G401.6 (cell line): ENCODE measurements at regions not wholly inside any gene's neighbourhood (a gene's known extent, or its start where the extent isn't known, plus 50 kb on each side); places are given as distances from the start of the nearest gene placed in this dataset.

Experiments used
- FAIRE-seq: peaks from 2 replicates; lab custom pipeline; 2012; peaks lifted over from hg19 to GRCh38; lab: Jason Lieb, UNC

DNA sequence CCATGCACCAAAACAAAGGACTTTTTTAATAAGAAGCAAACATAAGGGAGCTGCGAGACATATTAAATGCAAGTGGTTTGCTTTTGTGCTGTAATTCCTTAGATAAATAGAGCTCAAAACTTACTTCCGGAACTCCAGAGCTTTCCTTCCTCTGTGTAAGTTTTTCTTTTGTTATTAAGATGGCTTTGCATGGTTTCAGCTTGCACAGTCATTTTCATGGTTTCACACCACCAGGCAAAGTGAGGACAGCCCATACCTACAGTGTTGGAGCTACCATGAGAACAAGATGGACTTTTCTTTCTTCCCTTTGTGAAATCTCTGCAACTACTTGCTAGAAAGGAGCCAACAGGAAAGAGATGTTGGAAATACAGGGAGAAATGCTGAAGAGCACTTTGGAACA is 368.0 kb downstream of the SETD4 start:
- FAIRE-seq, result no peak

DNA sequence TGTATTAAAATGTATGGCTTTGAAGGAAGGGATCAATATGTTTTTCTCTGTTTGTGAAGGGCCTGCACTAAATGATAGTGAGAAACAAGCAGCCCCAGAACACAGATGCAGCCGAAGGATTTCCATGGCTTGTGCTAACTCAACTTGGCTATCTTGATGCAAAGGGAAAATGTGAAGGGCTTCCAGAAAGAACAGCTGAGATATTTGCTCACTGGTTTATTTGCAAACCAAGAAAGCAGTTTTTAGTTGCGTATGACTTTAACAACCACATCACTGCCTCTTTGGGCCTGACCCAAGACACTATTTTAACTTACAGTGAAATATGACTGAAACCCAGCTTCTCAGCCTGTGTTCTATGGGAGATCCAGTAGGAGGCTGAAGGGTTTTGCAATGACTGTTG is 369.9 kb downstream of the SETD4 start:
- FAIRE-seq, result no peak

DNA sequence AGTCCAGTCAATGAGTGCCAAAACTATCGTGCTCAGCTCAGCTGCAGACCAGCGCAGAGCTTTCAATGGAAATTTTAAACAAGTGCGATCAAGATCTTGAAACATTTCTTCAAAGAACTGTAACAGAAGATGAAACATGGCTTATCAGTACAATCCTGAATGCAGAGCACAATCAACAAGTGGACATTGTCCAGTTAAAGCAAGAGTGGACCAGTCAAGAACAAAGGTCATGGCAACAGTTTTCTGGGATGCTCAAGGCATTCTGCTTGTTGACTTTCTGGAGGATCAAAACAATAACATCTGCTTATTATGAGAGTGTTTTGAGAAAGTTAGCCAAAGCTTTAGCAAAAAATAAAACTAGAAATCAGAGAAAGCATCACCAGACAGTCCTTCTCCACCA is 374.2 kb downstream of the SETD4 start:
- no peak for FAIRE-seq

DNA sequence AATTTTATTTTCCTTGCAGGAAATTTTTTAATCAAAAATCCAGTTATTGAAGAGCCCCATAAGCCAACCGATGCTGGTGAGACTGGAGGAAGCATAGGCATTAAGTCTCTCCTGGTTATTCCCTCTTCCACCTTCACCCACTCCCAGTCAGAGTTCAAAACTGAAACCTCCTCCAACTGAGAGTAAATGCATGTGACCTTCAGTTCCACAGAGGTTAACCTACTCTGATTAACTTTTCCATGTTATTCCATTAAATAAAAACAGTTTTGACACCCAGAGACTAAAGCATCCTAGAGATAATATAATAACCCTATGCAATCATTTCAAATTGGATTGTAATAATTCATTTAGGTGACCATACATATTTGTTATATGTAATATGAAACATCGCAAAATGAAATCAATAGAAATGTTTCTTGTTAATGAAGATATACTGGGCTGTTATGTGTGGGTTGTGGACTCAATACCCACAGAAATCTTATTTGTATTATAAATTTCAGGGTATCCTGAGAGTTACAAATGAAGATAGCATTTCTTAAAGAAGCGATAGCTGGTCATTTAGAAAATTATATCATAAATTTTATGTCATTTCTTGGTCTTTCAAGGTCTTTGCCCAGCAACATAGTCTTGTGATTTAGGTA is 376.5 kb downstream of the SETD4 start:
- FAIRE-seq, result no peak

DNA sequence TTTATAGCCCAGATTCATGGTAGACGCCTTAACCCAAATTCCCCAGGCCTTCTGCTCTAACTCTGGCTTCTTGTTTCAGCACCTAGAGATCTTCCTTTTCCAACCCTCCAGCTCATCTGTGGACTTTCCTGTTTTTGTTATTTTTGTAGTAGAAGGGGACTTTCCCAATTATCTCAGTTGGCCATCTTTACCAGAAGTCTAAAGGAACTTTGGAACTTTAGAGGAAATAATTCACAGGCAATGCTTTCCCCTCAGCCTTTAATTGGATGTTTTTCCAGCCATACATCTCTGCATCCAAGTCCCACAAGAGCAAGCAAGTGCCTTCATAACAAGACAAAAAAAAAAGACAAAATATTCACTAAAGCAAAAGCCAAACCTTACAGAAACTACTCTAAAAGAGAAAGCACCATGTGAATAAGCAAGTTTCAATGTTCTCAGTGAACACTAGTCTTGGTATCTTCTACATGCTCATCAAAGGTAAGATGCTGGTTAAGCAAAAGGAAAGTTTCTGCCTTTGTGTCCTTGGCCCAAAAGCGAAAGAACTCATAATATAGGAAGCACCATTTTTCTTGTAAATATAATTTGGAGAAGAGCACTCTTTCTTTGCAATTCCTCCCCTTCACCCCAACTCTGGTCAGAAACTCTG is 377.3 kb downstream of the SETD4 start:
- FAIRE-seq, result no peak

DNA sequence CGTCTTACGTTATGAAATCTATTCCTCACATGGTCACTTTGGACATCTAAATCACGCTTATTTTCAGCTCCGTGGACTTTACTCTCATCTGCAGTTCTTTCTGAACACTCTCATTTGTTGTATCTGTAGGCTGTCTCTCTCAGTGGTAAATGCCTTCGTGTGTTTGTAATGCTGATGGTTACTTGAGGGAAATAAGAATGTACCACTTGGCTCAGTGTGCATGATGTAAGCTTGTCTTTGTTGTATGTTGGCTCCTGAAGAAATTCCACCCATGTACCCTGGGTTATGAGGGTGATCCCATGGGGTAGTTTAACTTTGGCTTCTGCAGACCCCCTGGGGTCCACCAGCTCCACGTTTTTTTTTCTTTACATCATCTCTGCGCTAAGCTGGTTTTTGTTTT is 378.4 kb downstream of the SETD4 start:
- no peak for FAIRE-seq

DNA sequence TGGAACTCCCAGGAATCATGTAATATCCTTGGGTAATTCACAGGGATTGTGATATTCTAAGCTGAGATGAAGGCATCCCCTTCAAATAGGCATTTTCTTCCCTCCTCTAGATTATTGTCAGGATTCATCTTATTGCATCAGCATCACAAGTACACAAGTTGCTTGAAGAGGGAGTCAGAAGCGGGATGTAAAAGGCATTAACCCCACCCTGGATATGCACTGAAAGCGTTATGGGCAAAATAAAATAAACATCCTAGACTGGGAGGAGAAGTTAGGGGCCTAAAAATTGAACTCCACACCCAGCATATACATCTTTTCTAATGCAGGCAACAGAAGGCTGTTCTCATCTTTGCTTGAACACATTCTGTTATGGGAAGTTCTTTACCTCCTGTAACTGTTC is 381.2 kb downstream of the SETD4 start:
- no peak for FAIRE-seq

DNA sequence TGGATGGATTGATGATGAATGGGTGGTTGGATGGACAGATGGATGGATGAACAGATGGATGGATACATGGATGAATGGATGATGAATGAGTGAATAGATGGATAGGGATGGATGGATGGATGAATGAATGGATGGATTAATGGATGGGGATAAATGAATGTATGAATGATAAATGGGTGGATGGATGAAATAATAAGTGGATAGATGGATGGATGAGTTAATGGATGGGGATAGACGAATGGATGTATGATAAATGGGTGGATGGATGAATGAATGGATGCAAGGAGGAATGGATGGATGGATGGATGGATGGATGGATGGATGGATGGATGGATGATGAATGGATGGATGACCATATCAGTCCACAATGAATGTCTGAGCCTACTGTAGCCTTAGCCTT is 381.9 kb downstream of the SETD4 start:
- no peak for FAIRE-seq

DNA sequence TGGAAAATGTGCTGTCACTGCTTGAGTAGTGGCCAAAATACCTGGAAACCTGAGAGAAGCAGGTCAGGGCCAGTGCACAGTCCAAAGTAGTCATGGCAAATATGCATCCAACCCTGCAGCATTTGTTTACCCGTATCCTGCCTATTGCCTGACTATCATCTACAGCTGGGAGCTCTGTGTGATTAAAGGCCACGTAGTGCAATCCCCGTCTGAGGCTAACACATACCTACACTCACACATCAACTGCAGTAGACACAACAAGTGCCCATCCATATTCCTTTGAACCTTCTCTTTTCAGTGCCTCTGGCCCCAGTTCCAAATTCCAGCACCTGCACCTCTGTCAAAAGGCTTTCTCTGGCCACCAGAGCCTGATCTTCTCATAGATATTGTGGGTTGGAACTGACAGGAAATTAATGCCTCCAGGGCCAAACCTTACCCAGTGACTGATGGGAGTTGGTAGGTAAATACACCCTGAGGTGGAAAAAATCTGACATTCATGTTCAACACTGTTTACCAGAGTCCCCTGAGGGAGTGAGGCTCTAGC is 383.0 kb downstream of the SETD4 start:
- no peak for FAIRE-seq

DNA sequence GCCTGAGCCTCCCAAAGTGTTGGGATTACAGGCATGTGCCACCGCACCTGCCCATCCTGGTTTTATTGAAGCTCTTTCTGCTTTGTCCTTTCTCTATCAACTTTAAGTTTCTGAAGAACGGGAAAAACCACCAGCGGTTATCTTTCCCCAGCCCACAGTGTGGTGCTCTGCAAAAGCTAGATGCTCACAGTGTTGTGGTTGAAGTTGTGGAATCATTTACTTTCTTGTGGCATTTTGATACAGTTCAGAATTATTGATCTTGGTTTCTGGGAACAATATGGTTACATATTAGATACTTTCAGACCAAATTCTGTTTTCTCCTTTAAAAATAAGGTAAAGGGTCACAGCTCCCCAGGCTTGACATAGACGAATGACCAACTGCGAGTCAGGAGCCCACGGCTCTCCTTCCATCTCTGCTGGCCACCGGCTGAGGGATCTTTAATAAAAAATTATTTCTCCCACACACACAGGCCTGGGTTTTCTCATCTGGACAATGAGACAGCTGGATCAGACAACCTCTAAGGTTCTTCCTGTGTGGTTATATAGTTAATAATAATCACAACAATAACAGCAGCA is 385.3 kb downstream of the SETD4 start:
- no peak for FAIRE-seq

DNA sequence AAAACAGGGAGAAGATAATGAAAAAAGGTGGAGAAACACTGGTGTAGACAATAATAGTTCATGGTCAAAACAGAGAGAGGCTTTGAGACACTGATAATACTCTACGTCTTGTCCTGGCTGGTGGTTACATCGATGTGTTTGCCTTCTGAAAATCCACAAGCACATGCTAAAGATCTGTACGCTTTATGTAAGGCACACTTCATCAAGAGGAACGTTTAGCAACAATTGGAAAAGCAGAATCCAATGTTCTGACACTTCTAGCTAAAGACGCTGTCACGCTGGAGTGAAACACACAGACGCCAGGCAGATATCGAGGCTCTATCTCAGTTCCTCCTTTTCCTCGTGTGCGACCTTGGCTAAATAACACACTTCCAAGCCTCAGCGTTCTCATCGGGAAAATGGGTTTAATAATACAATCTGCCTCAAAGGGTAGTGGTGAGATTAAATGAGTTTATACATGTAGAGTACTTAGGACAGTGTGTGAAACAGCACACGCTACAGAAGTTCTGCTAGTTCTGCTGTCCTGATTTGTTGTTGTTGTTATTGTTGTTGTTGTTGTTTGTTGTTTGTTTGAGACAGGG is 386.1 kb downstream of the SETD4 start:
- FAIRE-seq, result no peak

DNA sequence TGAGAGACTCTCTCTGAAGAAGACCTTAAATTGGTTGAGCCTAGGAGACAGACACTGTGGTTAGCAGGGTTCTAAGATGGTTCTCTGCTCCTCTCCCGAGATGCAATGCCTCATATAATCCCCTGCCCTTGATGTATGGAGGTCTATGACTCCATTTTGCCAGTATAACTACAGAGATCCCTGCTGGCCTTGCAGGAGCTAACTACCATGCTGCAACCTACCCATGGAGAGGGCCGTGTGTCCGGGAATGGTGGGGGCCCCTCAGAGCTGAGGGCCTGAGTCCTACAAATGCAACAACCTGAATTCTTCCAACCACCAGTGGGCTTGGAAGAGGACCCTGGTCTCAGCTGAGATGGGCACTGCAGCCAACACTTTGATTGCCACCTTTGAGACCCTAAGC is 388.0 kb downstream of the SETD4 start:
- FAIRE-seq, result no peak

DNA sequence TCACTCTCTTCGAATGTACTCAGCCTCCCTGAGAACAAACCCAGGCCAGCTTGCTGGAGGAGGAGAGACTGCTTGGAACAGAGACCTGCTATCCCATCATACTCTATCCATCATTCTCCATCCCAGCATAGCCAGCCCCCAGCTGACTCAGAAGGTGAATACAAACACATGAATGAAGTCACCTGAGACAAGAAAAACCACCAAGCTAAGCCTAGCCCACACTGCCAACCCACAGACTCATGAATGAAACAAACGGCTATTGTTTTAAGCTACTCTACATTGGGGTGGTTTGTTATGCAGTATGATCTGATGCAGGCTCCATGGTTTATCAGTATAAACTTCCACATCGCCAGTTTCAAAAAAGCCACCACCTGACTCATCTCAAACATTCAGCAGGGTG is 395.6 kb downstream of the SETD4 start:
- no peak for FAIRE-seq

DNA sequence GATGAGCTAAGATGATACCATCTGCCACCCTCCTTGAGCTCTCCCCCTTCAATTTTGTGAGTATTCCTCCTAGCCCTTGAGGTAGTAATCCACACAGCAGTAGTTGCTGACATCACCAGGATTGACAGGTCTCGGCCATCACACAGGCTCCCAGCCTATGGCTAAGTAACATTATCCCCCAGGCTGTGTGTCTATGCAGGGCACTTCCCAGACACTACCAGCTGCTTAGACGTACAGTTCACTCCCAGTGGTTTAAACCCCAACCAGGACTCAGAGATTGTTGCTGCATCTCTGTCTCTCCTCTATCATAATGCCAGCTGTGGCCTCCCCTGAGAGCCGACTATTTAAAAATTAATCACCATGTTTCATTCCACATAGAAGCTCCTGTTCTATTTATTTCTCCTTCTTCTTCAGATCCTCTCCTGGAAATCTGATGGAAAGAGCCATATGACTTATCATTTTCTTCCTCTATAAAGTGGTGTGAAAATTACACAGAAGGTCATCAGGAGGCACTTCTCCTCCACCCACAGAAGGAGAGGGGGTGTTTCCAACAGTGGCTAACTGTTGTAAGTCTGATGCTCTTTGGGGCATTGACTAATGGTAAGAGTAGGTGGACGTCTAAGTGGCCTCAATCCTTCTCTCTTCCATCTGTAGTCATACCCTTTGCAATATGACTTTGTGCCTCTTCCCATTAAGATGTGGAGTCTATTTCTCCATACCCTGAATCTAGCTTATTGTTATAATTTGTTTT is 396.3 kb downstream of the SETD4 start:
- no peak for FAIRE-seq

DNA sequence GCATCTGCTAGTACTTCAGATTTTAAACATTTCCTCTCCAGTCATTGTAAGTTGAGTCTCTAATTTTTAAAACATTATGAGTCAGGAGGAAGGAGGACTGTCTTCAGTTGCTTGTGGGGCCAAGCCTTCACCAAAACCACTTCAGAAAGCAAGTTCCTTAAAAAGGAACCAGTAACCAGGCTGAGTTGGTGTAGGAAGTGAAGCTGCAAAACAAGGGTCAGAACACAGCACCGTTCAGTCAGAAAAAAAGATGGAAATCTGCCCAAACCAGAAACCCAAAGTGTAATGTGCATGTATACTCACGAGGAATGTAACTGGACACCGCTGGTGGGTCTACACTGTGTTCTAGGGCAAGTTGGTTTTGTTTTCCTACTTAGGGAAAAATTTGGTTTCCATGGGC is 402.1 kb downstream of the SETD4 start:
- no peak for FAIRE-seq

DNA sequence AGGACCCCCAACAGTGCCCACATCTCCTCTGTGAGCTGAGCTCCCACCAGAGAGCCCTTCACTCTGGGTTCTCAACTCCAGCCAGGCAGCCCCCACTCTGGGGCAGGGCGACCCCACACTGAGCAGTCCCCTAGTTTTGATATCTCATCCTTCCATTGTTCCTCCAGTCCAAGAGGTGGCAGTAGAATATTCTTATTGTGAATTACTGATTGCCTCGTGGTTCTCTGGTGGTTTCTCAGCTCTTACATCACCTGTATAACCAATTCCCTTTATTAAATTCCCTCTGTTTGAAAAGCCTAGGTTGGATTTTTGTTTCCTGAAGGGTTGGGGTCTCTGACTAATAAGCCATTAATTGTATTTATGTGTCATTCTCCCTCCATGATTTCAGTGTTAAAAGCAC is 407.5 kb downstream of the SETD4 start:
- no peak for FAIRE-seq

DNA sequence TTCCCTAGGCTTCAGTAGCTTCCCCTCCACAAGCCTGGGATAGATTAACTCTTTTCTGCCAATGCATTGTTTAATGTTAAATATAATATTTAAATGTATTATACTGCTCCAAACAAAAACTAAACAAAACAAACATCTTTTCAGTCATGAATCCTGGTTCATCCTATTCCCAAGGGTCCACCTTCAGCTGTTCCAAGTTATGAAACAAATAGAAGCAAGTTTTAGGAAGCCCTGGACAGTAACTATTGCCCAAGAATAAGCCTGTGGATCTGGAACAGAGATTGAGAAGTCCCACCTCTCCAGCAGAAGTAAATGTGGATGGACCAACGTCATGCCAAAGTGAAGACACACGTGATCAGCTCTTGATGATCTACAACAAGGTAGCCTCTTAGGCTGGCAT is 408.1 kb downstream of the SETD4 start:
- no peak for FAIRE-seq

DNA sequence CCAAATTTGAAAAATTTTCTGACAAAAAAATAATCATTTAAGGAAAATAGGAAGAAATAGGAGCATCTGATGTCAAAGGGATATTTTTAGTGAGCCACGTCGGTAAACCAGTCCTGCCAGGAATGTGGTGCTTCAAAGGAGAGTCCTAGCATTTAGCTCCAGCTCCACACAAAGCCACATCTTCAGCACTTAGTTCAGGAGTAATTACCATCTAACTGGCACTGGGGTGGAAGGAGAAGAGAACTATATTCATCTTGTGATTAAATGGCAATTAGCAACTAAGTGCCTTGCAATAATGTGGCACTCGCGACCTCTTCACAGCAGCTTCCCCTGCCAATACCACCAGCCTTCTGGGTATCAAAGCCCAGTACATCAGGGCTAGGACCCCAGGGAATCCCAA is 409.1 kb downstream of the SETD4 start:
- FAIRE-seq, result no peak

DNA sequence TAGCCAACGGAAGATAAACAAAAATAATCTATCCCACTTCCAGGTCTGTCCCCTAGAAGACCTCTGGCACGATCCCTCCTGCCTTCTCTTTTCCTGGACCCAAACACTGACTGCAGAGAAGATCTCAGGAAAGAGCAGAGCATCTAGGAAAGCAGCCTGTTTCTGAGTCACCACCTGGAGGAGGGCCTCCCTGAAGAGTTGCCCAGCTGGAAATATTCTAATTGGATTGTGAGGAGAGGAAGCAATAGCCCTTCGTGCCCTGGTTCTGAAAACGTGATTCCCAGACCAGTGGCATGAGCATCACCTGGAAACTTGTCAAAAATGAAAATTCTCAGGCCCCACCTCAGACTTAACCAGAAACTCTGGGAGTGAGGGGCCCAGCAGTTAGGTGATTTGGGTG is 411.1 kb downstream of the SETD4 start:
- FAIRE-seq, result no peak

DNA sequence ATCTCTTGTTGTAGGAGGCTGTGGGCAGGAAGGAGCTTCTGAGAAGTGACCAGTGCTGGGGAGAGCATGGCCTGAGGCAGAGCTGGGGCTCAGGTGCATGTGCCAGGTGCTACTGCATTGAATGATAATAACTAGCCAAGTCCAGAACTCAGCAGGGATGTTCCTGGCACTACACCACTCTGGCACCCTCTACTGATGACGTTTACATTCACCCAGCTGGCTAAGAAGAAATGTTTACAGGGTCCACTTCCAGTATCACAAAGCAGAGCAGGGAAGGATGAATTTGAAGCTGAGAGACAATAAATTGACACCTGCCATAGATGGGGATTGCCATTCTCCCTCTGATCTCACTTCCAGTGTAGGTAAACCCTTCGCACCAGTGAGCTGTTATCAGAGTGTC is 411.8 kb downstream of the SETD4 start:
- FAIRE-seq, result no peak

DNA sequence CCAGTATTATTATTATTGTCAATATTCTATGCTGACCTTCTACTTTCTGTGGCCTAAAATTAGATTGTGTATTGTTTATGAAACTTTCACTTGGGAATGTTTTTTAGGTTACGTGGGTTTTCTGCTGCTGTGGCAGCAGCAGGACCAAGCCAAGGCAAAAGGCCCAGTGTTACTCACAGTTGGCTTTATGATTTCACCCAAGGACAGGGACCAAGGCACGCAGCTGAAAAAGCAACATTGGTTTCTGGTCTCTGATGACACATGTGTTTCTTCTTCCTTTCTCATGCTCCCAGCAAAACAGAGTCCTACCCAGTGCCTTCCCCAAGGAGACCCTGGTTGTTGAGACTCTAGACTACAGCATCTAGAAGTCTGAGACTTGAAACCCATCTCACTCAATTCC is 413.7 kb downstream of the SETD4 start:
- no peak for FAIRE-seq

DNA sequence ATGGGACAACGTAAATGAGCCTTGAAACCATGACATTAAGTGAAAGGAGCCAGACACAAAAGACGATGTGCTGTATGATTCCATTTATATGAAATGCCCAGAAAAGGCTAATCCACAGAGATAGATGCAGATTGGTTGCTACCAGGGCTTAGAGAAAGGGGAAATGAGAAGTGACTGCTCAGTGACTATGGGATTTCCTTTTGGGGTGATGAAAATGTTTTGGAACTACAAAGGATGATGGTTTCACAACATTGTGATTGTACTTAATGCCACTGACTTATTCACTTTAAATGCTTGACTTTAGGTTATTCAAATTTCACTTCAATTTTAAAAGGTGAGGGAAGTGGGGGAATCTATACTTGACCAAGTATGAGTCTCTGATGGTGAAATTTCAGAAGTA is 414.3 kb downstream of the SETD4 start:
- no peak for FAIRE-seq

DNA sequence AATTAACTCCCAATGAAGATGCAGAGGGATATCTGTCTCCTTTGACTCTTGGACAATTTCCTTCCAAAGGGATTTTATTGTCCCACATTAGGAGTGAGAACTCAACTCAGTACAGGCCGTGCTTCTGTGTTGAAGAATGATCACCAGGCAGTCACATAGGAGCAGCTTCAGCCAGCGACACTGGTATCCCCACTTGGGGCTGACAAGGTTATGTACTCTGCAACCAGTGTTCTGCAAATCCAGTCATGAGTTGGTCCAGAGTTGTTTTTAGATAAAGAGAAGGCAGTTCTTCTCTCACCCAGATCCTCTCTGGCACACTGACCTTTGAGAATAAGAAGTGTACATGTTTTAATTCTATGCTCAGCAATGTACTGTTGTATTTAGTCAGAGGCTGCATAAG is 415.8 kb downstream of the SETD4 start:
- FAIRE-seq, result no peak
